ENCODE measurements at regions not wholly inside any gene's neighbourhood (a gene's known extent, or its start where the extent isn't known, plus 50 kb on each side); places are given as distances from the start of the nearest gene placed in this dataset.
"Not testable (repeated sequence)": the region's sequence is repeated elsewhere in the genome, so short reads cannot be mapped to it uniquely, and the experiment has no call there.

DNA sequence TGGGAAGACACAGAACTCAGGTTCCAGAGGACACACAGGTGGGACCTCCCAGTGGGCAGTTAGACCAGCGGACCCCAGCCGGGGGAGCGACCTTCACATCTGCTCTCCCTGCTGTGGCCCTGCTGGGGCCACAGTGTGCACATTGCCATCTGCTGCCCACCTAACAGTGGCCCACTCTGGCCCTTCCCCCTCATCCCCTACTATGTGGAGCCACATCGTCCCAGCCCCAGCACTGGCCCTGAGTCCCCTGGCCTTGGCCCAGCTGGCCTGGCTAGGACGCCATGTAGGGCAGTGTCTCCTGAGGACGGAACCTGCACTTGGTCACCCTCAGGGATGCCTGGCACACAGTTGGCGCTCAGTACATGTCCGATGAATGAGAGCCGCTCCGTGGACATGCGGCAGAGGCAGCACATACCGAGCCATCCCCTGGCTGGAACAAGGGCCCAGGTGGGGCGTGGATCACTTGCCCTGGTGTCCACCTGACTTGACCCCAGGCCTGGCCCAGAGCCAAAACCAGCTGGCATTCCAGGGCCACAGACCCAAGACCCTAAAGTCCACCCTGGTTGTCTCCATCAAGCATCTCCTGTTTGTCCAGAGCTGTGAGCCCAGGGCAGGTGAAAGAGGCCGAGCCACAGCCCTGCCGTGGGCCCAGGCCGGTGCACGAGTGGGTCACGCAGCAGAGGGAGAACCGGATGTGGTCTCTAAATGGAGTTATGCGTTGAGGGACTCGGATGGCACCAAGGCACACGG lies 93.1 kb upstream of the FGF3 start:
- intact Hi-C loops (cut with micrococcal nuclease) = no loop called here
- no peaks in the 10 kb centered on the region for H3K36me3 Mint-ChIP-seq (ENCODE audit: low read depth)
- H3K9me3 Mint-ChIP-seq = no peaks in the 10 kb centered on the region
- no peak for DNase-seq (ENCODE audit: low spot score)
- H3K4me1 Mint-ChIP-seq (ENCODE audit: low read depth) = peaks cover 4% of the 10 kb centered on the region
- H3K4me3 Mint-ChIP-seq (ENCODE audit: low read depth) = no peak overlapping the region
- H3K27me3 Mint-ChIP-seq (ENCODE audit: low read depth) = peaks cover 2% of the 10 kb centered on the region
- H3K27ac Mint-ChIP-seq = no peak overlapping the region

DNA sequence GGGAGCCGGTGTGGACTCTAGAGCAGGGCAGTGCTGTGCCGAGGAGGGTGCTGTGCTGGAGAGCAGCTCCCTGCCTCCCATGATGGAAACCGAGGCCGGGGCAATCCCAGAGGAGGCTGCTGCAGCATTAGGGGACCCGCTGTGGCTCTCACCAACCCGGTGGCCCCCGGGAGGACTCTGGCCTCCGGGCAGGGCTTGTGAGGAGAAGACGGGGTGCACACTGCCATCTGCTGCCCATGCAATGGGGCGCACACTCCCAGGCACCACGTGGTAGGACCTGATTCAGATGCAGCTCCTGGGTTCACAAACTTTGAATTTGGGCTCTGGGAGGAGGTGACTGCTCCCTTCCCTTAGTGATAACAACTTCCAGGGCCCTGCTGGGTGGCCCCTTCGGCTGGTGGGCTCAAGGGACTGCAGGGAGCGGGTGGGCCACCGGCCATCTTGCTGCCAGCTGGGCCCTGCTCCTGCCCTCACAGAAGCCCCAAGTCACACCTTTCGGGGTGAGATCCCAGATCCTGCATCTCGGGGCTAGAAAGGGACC lies 93.8 kb upstream of the FGF3 start:
- Mint-ChIP-seq H3K9me3 (no peaks in the 10 kb centered on the region), H3K4me1 (ENCODE audit: low read depth) (peaks cover 4% of the 10 kb centered on the region), H3K36me3 (ENCODE audit: low read depth) (no peaks in the 10 kb centered on the region), H3K27ac (no peak overlapping the region), H3K4me3 (ENCODE audit: low read depth) (no peak overlapping the region), H3K27me3 (ENCODE audit: low read depth) (peaks cover 6% of the 10 kb centered on the region)
- no peak for DNase-seq (ENCODE audit: low spot score)
- intact Hi-C loops (cut with micrococcal nuclease) = no loop called here

DNA sequence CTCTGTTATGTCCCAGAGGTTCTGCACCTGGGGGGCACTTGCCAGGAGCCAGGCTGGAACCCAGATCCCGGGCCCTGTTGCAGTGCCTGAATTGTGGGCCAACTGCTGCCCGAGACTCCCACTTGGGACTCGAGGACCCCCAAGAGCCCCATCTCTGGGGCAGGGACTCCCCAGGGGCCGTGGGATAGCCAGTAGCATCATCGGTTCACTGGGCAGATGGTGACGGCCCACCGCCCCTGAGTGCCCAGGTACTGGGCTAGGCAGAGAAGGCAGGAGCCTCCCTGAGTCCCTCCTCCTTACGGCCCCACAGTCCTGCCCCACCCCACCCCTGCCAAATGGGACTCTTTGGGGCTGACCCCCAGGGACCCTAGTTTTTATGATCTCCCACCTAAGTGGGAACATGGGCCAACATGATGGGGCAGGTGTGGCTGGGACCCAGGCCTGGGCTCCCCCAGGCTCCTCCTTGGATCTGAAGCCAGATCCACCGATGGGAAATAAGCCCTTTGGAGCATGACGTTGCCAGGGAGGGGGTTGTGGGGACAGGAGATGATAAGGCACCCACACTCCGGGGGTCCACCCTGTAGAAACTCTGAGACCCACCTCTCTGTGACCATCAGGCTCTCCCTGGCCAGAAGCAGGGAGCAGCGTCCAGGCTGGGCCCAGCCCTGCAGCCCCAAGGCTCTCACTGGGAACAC lies 94.5 kb upstream of the FGF3 start:
- peaks cover 6% of the 10 kb centered on the region for H3K27me3 Mint-ChIP-seq (ENCODE audit: low read depth)
- peaks cover 4% of the 10 kb centered on the region for H3K4me1 Mint-ChIP-seq (ENCODE audit: low read depth)
- no peak for DNase-seq (ENCODE audit: low spot score)
- no peaks in the 10 kb centered on the region for H3K36me3 Mint-ChIP-seq (ENCODE audit: low read depth)
- no peak overlapping the region for H3K4me3 Mint-ChIP-seq (ENCODE audit: low read depth)
- H3K9me3 Mint-ChIP-seq = no peaks in the 10 kb centered on the region
- H3K27ac Mint-ChIP-seq = no peak overlapping the region
- intact Hi-C loops (cut with micrococcal nuclease) = no loop called here

DNA sequence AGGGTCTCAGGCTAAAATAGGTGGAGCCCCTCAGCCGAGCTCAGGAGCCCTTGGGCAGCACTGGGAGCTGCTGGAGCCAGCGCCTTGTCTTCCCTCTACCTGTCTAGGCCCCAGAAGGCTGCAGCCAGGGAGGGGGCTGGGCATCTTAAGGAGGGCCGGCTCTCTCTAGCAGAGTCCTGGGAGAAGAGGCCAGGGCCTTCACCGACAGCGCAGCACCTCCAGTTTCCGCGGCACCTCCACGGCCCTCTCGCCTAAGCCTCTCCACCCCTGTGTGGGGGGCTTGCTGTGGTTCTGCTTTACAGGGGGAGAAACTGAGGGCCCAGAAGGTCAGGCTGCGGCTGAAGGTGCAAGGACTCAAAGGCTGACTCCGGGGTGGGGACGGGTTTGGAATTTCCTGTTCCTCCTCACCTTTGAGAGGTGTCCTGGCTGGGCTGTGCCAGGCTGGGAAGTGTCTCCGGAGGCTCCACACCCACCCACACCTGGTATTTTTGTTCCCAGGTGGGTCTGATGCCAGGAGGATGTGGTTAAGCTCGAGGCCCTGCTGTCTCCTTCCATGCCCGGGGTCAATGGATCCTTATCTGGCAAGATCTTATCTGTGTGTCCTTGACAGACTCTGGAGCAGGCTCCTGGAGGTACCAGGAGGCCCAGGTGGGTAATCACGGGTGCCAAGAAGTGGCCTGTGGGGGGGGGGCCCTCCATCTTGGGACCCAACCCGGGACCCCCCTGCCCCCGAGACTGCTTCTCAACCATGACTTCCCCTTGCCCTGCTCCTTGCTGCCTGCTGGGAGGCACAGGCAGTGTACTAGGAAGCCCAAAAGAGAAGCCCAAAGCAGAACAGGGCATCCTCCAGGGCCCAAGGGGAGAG lies 95.3 kb upstream of the FGF3 start:
- peaks cover 8% of the 10 kb centered on the region for H3K27me3 Mint-ChIP-seq (ENCODE audit: low read depth)
- intact Hi-C loops (cut with micrococcal nuclease) = no loop called here
- H3K4me3 Mint-ChIP-seq (ENCODE audit: low read depth) = no peak overlapping the region
- H3K27ac Mint-ChIP-seq = no peak overlapping the region
- no peak for DNase-seq (ENCODE audit: low spot score)
- H3K9me3 Mint-ChIP-seq = no peaks in the 10 kb centered on the region
- no peaks in the 10 kb centered on the region for H3K36me3 Mint-ChIP-seq (ENCODE audit: low read depth)
- H3K4me1 Mint-ChIP-seq (ENCODE audit: low read depth) = peaks cover 4% of the 10 kb centered on the region

DNA sequence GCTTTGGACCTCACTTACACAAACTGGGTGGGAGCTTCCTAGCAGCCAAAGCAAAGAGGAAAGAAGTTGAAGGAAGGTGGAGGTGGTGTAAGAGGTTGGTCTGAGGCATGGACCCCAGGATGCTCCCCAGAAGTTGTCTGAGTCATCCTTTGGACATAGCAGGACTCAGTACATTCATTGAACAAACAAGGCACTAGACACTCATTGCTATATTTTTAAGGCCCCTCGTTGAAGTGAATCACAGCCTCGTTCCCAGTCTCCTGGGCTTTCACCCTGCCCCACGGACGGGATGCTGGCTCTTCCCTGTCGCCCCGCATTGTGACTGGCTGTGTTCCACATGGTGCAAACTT lies 95.9 kb upstream of the FGF3 start:
- Mint-ChIP-seq H3K4me1 (ENCODE audit: low read depth) (peaks cover 4% of the 10 kb centered on the region), H3K4me3 (ENCODE audit: low read depth) (no peak overlapping the region), H3K36me3 (ENCODE audit: low read depth) (no peaks in the 10 kb centered on the region), H3K9me3 (no peaks in the 10 kb centered on the region), H3K27ac (no peak overlapping the region), H3K27me3 (ENCODE audit: low read depth) (peaks cover 8% of the 10 kb centered on the region)
- no peak for DNase-seq (ENCODE audit: low spot score)
- intact Hi-C loops (cut with micrococcal nuclease) = no loop called here

DNA sequence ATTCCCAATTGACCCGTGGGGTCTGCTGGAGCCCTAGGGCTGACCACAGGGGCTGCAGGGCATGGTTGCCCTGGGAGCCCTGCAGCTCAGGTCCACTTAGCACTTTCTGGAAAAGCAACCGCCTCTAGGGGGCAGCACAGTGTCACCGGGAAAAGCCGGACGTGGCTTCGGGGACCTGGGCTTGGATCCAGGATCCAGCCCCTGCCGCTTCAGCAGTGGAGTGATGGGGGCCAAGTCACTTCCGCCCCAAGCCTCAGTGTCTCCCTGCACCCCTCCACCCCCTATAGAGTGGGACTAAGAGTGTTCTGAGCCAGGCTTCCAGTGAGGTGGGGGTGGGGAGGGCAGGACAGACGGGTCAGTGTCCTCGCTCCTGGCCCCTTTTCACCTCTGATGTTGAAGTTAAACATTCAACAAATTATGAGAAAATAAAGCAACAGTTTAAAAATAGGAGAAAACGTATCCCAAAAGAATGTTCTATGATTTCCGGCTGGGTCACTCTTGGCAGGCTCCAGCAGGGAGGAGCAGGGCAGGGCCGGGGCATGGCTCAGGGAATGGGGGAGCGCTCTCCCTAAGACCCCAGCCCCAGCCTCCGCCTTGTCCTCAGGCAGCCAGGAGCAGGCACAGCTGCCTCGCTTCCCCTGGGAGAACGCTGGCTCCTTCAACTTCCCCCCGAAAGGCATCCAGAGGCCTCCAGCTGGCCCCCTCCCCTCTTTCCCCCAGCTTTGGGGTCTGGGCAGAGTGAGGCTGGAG lies 96.5 kb upstream of the FGF3 start:
- H3K9me3 Mint-ChIP-seq = no peaks in the 10 kb centered on the region
- intact Hi-C loops (cut with micrococcal nuclease) = no loop called here

DNA sequence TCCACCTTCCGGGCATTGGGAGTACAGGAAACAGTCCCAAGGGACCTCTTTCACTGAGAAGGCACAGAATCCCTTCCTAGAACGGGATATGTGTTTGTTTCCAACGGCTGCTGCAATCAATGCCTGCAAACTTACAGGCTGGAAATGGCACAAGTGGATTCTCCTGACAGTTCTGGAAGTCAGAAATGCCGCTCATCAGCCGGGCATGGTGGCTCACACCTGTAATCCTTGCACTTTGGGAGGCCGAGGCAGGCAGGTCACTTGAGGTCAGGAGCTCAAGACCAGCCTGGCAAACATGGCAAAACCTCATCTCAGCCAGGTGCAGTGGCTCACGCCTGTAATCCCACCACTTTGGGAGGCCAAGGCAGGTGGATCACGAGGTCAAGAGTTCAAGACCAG lies 97.0 kb upstream of the FGF3 start:
- H3K4me3 Mint-ChIP-seq (ENCODE audit: low read depth); H3K27me3 Mint-ChIP-seq (ENCODE audit: low read depth); H3K36me3 Mint-ChIP-seq (ENCODE audit: low read depth); intact Hi-C loops (cut with micrococcal nuclease); H3K27ac Mint-ChIP-seq; H3K4me1 Mint-ChIP-seq (ENCODE audit: low read depth); H3K9me3 Mint-ChIP-seq; DNase-seq (ENCODE audit: low spot score): not testable (repeated sequence)

More for the DNA sequence above, 96.5 kb upstream of the FGF3 start:
- Mint-ChIP-seq H3K27ac (no peak overlapping the region), H3K36me3 (ENCODE audit: low read depth) (no peaks in the 10 kb centered on the region), H3K27me3 (ENCODE audit: low read depth) (peaks cover 8% of the 10 kb centered on the region), H3K4me3 (ENCODE audit: low read depth) (no peak overlapping the region), H3K4me1 (ENCODE audit: low read depth) (peaks cover 4% of the 10 kb centered on the region)
- no peak for DNase-seq (ENCODE audit: low spot score)

DNA sequence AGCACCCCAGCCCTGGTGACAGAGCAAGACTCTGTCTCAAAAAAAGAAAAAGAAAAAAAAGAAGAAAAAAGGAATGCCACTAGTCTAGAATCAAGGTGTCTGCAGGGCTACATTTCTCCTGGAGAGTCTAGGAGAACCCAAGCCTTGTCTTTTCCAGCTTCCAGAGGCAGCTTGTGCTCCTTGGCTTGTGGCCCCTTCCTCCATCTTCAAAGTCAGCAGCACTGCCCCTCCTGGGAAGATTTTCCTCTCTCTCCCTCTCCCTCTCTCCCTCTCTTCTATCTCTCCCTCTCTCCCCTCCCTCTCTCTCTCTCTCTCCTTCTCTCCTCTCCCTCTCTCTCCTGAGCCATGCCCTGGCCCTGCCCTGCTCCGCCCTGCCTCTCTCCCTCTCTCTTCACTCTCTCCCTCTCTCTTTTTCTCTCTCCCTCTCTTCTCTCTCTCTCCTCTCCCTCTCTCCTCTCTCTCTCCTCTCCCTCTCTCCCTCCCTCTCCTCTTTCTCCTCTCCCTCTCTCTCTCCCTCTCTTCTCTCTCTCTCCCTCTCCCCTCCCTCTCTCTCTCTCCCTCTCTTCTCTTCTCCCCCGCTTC lies 97.7 kb upstream of the FGF3 start:
- intact Hi-C loops (cut with micrococcal nuclease) = no loop called here
- DNase-seq (ENCODE audit: low spot score) = no peak
- peaks cover 8% of the 10 kb centered on the region for H3K27me3 Mint-ChIP-seq (ENCODE audit: low read depth)
- peaks cover 4% of the 10 kb centered on the region for H3K4me1 Mint-ChIP-seq (ENCODE audit: low read depth)
- no peaks in the 10 kb centered on the region for H3K9me3 Mint-ChIP-seq
- no peaks in the 10 kb centered on the region for H3K36me3 Mint-ChIP-seq (ENCODE audit: low read depth)
- no peak overlapping the region for H3K27ac Mint-ChIP-seq
- no peak overlapping the region for H3K4me3 Mint-ChIP-seq (ENCODE audit: low read depth)

DNA sequence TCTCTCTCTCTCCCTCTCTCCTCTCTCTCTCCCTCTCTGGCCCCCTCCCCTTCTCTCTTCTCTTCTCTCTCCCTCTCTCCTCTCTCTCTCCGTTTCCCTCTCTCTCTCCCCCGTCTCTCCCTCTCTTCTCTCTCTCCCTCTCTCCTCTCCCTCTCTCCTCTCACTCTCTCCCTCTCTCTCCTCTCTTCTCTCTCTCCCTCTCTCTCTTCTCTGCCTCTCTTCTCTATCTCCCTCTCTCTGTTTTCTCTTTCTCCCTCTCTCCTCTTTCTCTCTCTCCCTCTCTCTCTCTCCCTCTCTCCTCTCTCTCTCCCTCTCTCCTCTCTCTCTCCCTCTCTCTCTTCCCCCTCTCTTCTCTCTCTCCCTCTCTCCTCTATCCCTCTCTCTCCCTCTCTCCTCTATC lies 98.3 kb upstream of the FGF3 start:
- H3K4me3 Mint-ChIP-seq (ENCODE audit: low read depth) = no peak overlapping the region
- no peak overlapping the region for H3K27ac Mint-ChIP-seq
- no peaks in the 10 kb centered on the region for H3K9me3 Mint-ChIP-seq
- DNase-seq (ENCODE audit: low spot score) = no peak
- intact Hi-C loops (cut with micrococcal nuclease) = no loop called here
- H3K27me3 Mint-ChIP-seq (ENCODE audit: low read depth) = peaks cover 8% of the 10 kb centered on the region
- no peaks in the 10 kb centered on the region for H3K36me3 Mint-ChIP-seq (ENCODE audit: low read depth)
- peaks cover 4% of the 10 kb centered on the region for H3K4me1 Mint-ChIP-seq (ENCODE audit: low read depth)

DNA sequence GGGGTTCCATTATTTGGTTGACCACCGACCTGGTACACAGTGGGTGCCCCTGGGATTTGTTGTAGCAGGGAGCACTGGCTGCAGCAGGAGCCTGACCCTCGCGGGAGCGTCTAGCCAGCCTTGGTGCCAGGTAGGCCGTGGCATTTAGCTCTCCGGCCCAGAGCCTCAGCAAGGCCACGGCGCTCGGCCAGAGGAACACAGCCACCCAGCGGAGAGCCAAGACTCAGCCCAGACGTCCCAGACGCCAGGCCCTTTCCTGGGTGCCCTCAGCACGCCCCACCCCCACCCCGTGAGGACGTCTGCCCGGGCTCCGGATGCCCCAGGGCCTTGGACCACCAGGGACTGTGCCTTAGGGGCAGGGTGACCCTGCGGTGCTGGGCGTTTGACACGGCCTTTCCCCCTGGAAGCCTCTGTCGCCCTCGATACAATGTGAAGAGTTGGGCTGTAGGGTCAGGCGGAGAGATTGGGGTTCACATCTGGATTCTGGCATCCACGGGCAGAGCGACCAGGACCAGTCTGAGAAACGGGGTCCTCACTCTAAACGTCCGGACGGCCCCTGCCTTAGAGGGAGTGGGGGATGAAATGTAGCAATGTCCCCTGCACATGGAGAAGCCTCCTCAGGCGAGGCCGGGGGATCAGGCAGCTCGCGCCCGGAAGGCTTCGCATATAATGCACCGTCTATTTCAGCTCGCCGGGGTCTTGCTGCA lies 99.2 kb upstream of the FGF3 start:
- peaks cover 10% of the 10 kb centered on the region for H3K27me3 Mint-ChIP-seq (ENCODE audit: low read depth)
- no peak overlapping the region for H3K27ac Mint-ChIP-seq
- no peaks in the 10 kb centered on the region for H3K9me3 Mint-ChIP-seq
- no peak for DNase-seq (ENCODE audit: low spot score)
- H3K4me1 Mint-ChIP-seq (ENCODE audit: low read depth) = peaks cover 4% of the 10 kb centered on the region
- H3K36me3 Mint-ChIP-seq (ENCODE audit: low read depth) = no peaks in the 10 kb centered on the region
- no peak overlapping the region for H3K4me3 Mint-ChIP-seq (ENCODE audit: low read depth)
- intact Hi-C loops (cut with micrococcal nuclease) = loop anchor here (2.0 kb wide), 1 partner anchor 278 kb away; no protein-coding TSS in a partner anchor

DNA sequence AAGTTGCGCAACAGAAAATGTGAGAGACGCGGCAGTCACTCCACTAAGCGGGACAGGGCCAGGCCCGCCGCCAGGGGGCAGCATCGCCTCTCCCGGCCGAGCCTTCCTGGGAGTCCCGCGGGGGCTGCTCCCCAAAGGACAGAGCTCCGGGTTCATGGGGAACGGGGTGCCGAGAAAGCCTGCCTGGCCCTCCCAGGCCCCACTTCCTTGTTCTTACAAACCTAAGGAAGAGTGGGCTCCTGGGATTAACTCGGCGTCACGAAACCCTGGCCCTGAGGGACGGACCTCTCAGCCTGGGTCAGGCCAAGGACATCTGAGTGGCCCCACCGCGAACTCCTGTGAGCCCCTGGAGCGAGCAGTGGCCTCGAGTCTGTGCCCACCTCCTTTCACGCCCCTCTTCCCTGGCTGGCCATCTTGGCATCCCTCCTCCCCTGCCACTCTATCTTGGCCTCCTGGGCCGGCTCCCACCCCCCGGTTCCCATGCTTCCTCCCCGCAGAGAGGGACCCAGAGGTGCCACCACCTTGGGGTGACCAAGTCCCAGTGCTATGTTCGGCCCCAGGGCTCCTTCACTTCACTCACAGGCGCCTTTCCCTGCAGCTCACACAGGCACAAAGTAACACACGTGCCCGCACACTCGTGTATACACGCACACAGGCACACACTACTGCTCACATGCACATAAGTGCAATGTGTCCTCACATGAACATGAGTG lies 99.9 kb upstream of the FGF3 start:
- H3K9me3 Mint-ChIP-seq = no peaks in the 10 kb centered on the region
- peaks cover 4% of the 10 kb centered on the region for H3K4me1 Mint-ChIP-seq (ENCODE audit: low read depth)
- peaks cover 14% of the 10 kb centered on the region for H3K27me3 Mint-ChIP-seq (ENCODE audit: low read depth)
- DNase-seq (ENCODE audit: low spot score) = peak; percentile 62
- H3K36me3 Mint-ChIP-seq (ENCODE audit: low read depth) = no peaks in the 10 kb centered on the region
- no peak overlapping the region for H3K27ac Mint-ChIP-seq
- intact Hi-C loops (cut with micrococcal nuclease) = loop anchor here (1.0 to 2.0 kb wide), 2 partner anchors 272 to 278 kb away; no protein-coding TSS in a partner anchor
- H3K4me3 Mint-ChIP-seq (ENCODE audit: low read depth) = no peak overlapping the region
